Fibroblast of skin of left quadriceps (primary cell): ENCODE measurements at regions not wholly inside any gene's neighbourhood (a gene's known extent, or its start where the extent isn't known, plus 50 kb on each side); places are given as distances from the start of the nearest gene placed in this dataset.

Source experiments
- DNase-seq, 2 experiments: peaks; one replicate each; pipeline ENCODE4 v3.0.0-alpha.2; 2013; ENCODE audit warnings: low read depth in 2 of 2

GRCh38 chr12:107549651-107550480, 135.7 kb upstream of the PWP1 start:
- no peak for DNase-seq

GRCh38 chr12:107551434-107551833, 134.2 kb upstream of the PWP1 start:
- DNase-seq, result no peak

GRCh38 chr12:107552263-107552662, 133.3 kb upstream of the PWP1 start:
- DNase-seq, result no peak

GRCh38 chr12:107553211-107553765, 132.3 kb upstream of the PWP1 start:
- no peak for DNase-seq

GRCh38 chr12:107554941-107555340, 130.7 kb upstream of the PWP1 start:
- DNase-seq, result no peak

GRCh38 chr12:107557026-107557425, 128.6 kb upstream of the PWP1 start:
- DNase-seq, result no peak

- no peak for DNase-seq
Measured at GRCh38 chr12:107557589-107558100, 128.0 kb upstream of the PWP1 start.

GRCh38 chr12:107558141-107558815, 127.3 kb upstream of the PWP1 start:
- DNase-seq, result no peak

- no peak for DNase-seq
Measured at GRCh38 chr12:107558816-107559382, 126.7 kb upstream of the PWP1 start.

GRCh38 chr12:107560165-107560898, 125.3 kb upstream of the PWP1 start:
- DNase-seq, result no peak

- no peak for DNase-seq
Measured at GRCh38 chr12:107560899-107561285, 124.7 kb upstream of the PWP1 start.

GRCh38 chr12:107564946-107565345, 120.7 kb upstream of the PWP1 start:
- DNase-seq, result no peak

GRCh38 chr12:107565551-107565950, 120.0 kb upstream of the PWP1 start:
- no peak for DNase-seq

GRCh38 chr12:107567876-107568619, 117.6 kb upstream of the PWP1 start:
- DNase-seq, result no peak

- no peak for DNase-seq
Measured at GRCh38 chr12:107568718-107569117, 116.9 kb upstream of the PWP1 start.

GRCh38 chr12:107570721-107571120, 114.9 kb upstream of the PWP1 start:
- peak in 1 of 2 experiments; percentile 10 for DNase-seq

GRCh38 chr12:107571492-107571891, 114.1 kb upstream of the PWP1 start:
- DNase-seq, result no peak

- DNase-seq, result no peak
Measured at GRCh38 chr12:107574691-107575090, 110.9 kb upstream of the PWP1 start.

GRCh38 chr12:107580750-107581618, 104.6 kb upstream of the PWP1 start:
- no peak for DNase-seq

- no peak for DNase-seq
Measured at GRCh38 chr12:107581619-107582015, 104.0 kb upstream of the PWP1 start.
